ENCODE measurements at regions not wholly inside any gene's neighbourhood (a gene's known extent, or its start where the extent isn't known, plus 50 kb on each side); places are given as distances from the start of the nearest gene placed in this dataset.

- H4K8ac ChIP-seq (replicated peaks; ENCODE audit: insufficient read length, low read depth, low read length): no peak overlapping the region
- no peak for DNase-seq
- H3K4me1 Mint-ChIP-seq: peaks cover 3 to 9% of the 10 kb centered on the region in 2 experiments
- no peaks in the 10 kb centered on the region for H3K9me3 Mint-ChIP-seq
- no peak overlapping the region for H2BK20ac ChIP-seq (ENCODE audit: low read depth, low read length, poor library complexity, severe bottlenecking)
- H3K14ac ChIP-seq (ENCODE audit: insufficient read depth, low read length): no peak overlapping the region
- H3K36me3 Mint-ChIP-seq (ENCODE audit: insufficient read depth in 1 of 3, low read depth in 3 of 3): no peaks in the 10 kb centered on the region
- H2BK5ac ChIP-seq (ENCODE audit: insufficient read length, low read length): no peak overlapping the region
- H3K4ac ChIP-seq (ENCODE audit: low read depth, low read length): no peak overlapping the region
- no peak overlapping the region for H3K9ac ChIP-seq (ENCODE audit: extremely low read depth, insufficient read length, low read length)
- H3K4me1 ChIP-seq (ENCODE audit: insufficient read depth, low read length): peaks cover 4% of the 10 kb centered on the region; the same call in 1 of the 2 replicates
- H2BK12ac ChIP-seq (ENCODE audit: insufficient read length, low read depth, low read length): no peak overlapping the region
- H2BK120ac ChIP-seq (ENCODE audit: low read depth, low read length, poor library complexity, severe bottlenecking): no peak overlapping the region
- H3K79me1 ChIP-seq (ENCODE audit: insufficient read depth, low read depth, low read length, poor library complexity, severe bottlenecking): no peaks in the 10 kb centered on the region
- no peaks in the 10 kb centered on the region for H3K79me2 ChIP-seq (ENCODE audit: insufficient read depth, low read length)
- TF ChIP-seq CTCF (conservative IDR thresholded peaks at IDR 0.05): no peak
- no peak overlapping the region for H3K56ac ChIP-seq (ENCODE audit: insufficient read length, low read depth, low read length)
- no CpG with 5 or more reads among the region's 4 CpGs for WGBS (ENCODE audit: extremely low coverage, insufficient read length, low lambda C conversion rate)
- H2AFZ ChIP-seq (ENCODE audit: low read length): no peak overlapping the region
- no peak overlapping the region for H3K4me2 ChIP-seq (ENCODE audit: insufficient read depth, insufficient read length, low read length)
- H3K27ac ChIP-seq (ENCODE audit: insufficient read length, low read depth, low read length): no peak overlapping the region
- no peaks in the 10 kb centered on the region for H4K20me1 ChIP-seq (ENCODE audit: control insufficient read depth, insufficient read depth, insufficient read length)
- no peaks in the 10 kb centered on the region for H3K9me3 ChIP-seq (ENCODE audit: control insufficient read depth, low read depth, low read length)
- H3K4me3 Mint-ChIP-seq: no peak overlapping the region
- no peak overlapping the region for H3K18ac ChIP-seq (ENCODE audit: insufficient read length, low read depth, low read length)
- no peak overlapping the region for H3T11ph ChIP-seq (ENCODE audit: low read length)
- no peaks in the 10 kb centered on the region for H3K27me3 Mint-ChIP-seq (ENCODE audit: low read depth)
- H3K23me2 ChIP-seq (ENCODE audit: insufficient read length, low read depth, low read length, poor library complexity, severe bottlenecking): no peaks in the 10 kb centered on the region
- no peak overlapping the region for H2AK5ac ChIP-seq (ENCODE audit: insufficient read length, low read length)
- H4K91ac ChIP-seq (ENCODE audit: insufficient read length, low read depth, low read length): no peak overlapping the region
- no peaks in the 10 kb centered on the region for H3K27me3 ChIP-seq (ENCODE audit: insufficient read depth, low read length)
- no peak overlapping the region for H2BK15ac ChIP-seq (ENCODE audit: low read depth, low read length)
- no peak overlapping the region for H3K23ac ChIP-seq (ENCODE audit: insufficient read length, low read depth, low read length)
- H3K27ac Mint-ChIP-seq: peak overlapping the region in 1 of 3 experiments; percentile 81; a peak in 1 of 7 replicates
- H4K5ac ChIP-seq (ENCODE audit: insufficient read length, low read depth, low read length): no peak overlapping the region
These were observed 101.1 kb upstream of the ZC3H11B start for GRCh38 chr1:219713981-219714381.

Data from H9 (cell line).